SK-N-SH (cell line): ENCODE measurements at regions not wholly inside any gene's neighbourhood (a gene's known extent, or its start where the extent isn't known, plus 50 kb on each side); places are given as distances from the start of the nearest gene placed in this dataset.

Source experiments
- CTCF ChIA-PET: fragments of 300-600, 350-600 bp; formaldehyde crosslinking; extraction: SDS; loops from one replicate; lab custom pipeline; 2021; lab: Yijun Ruan, JAX
- POLR2A ChIA-PET: fragments of 350-600 bp; sonication (Branson Sonifier 250); formaldehyde crosslinking; extraction: SDS; loops from one replicate; lab custom pipeline; 2020; ENCODE audit warnings: antibody characterized with exemption, inconsistent platforms; lab: Yijun Ruan, JAX
- DNase-seq: peaks from one replicate; pipeline ENCODE4 v3.0.0; 2012
- H2AFZ ChIP-seq: fragments of 200-600 bp; sonication (generic); 2 replicates; pipeline ENCODE4 v1.8.1; 2016; ENCODE audit warnings: antibody characterized with exemption, mild to moderate bottlenecking, low read depth
- H3F3A ChIP-seq: fragments of 200-600 bp; sonication (generic); replicated peaks from 2 replicates; pipeline ENCODE3; 2016; ENCODE audit warnings: antibody characterized with exemption, mild to moderate bottlenecking; ENCODE audit not compliant: insufficient read depth
- H3K27ac ChIP-seq, 2 experiments: fragments of 200-500 bp in 1 of 2; fragments of 200-600 bp in 1 of 2; sonication (Bioruptor generic) in 1 of 2; sonication (generic), shearing (Covaris generic) in 1 of 2; 2 replicates each; pipeline versions ENCODE4 v1.5.1 to v1.6.1; 2014 to 2016; ENCODE audit warnings: low read depth in 2 of 2, inconsistent platforms in 1 of 2, low read length in 1 of 2, mild to moderate bottlenecking in 1 of 2, mixed read lengths in 1 of 2
- H3K27me3 ChIP-seq: fragments of 200-600 bp; sonication (generic), shearing (Covaris generic); 2 replicates; pipeline ENCODE4 v1.6.1; 2016; ENCODE audit warnings: mixed run types; ENCODE audit not compliant: insufficient read depth
- H3K36me3 ChIP-seq, 2 experiments: fragments of 200-500 bp in 1 of 2; fragments of 200-600 bp in 1 of 2; sonication (Bioruptor generic) in 1 of 2; sonication (generic) in 1 of 2; replicated peaks in 1 of 2; 2 replicates each; pipeline versions ENCODE3 to v1.5.1; 2014 to 2016; ENCODE audit warnings: low read length in 1 of 2, mild to moderate bottlenecking in 1 of 2; ENCODE audit not compliant: insufficient read depth in 2 of 2, control insufficient read depth in 1 of 2
- H3K4me1 ChIP-seq, 2 experiments: fragments of 200-500 bp in 1 of 2; fragments of 200-600 bp in 1 of 2; sonication (Bioruptor generic) in 1 of 2; sonication (generic), shearing (Covaris generic) in 1 of 2; 2 replicates each; pipeline versions ENCODE4 v1.5.1 to v1.6.1; 2014 to 2016; ENCODE audit warnings: low read depth in 1 of 2, low read length in 1 of 2, mixed run types in 1 of 2; ENCODE audit not compliant: insufficient read depth in 2 of 2, control insufficient read depth in 1 of 2
- H3K4me2 ChIP-seq: fragments of 200-600 bp; sonication (generic), shearing (Covaris generic); 2 replicates; pipeline ENCODE4 v1.6.1; 2017; ENCODE audit warnings: mixed run types
- H3K4me3 ChIP-seq, 2 experiments: fragments of 200-500 bp in 1 of 2; fragments of 200-600 bp in 1 of 2; sonication (Bioruptor generic) in 1 of 2; sonication (generic), shearing (Covaris generic) in 1 of 2; 2 replicates each; pipeline versions ENCODE4 v1.5.1 to v1.8.1; 2014 to 2016; ENCODE audit warnings: low read depth in 2 of 2, inconsistent platforms in 1 of 2, low read length in 1 of 2, mild to moderate bottlenecking in 1 of 2, mixed read lengths in 1 of 2, moderate library complexity in 1 of 2
- H3K79me2 ChIP-seq: fragments of 200-600 bp; sonication (generic); 2 replicates; pipeline ENCODE4 v1.8.1; 2017; ENCODE audit warnings: mild to moderate bottlenecking; ENCODE audit not compliant: insufficient read depth
- H3K9ac ChIP-seq: fragments of 200-600 bp; sonication (generic); 2 replicates; pipeline ENCODE4 v1.6.1; 2017; ENCODE audit warnings: mixed run types
- H3K9me2 ChIP-seq: fragments of 200-600 bp; sonication (generic); 2 replicates; pipeline ENCODE4 v1.6.1; 2017; ENCODE audit warnings: mixed run types
- H3K9me3 ChIP-seq: fragments of 200-600 bp; sonication (generic); 2 replicates; pipeline ENCODE4 v1.6.1; 2017; ENCODE audit warnings: mixed run types, mild to moderate bottlenecking, moderate library complexity
- H4K20me1 ChIP-seq: fragments of 200-600 bp; sonication (generic); 2 replicates; pipeline ENCODE4 v1.6.1; 2017; ENCODE audit warnings: mild to moderate bottlenecking, mixed run types; ENCODE audit not compliant: insufficient read depth
- CHD2 ChIP-seq: fragments of 150-350 bp; IDR thresholded peaks from 2 replicates; pipeline ENCODE4 v1.6.1; 2018; ENCODE audit warnings: low read length; ENCODE audit not compliant: partially characterized antibody
- EZH2phosphoT487 ChIP-seq: fragments of 200-600 bp; sonication (generic); IDR thresholded peaks from 2 replicates; pipeline ENCODE4 v1.6.1; 2017; ENCODE audit warnings: low read depth, mixed run types, mild to moderate bottlenecking, antibody characterized with exemption, moderate library complexity, borderline replicate concordance
- FOXM1 ChIP-seq: IDR thresholded peaks from 2 replicates; pipeline ENCODE4 v1.4.0; 2012; ENCODE audit warnings: low read depth, mild to moderate bottlenecking
- GATA2 ChIP-seq: sonication (generic); formaldehyde crosslinking; IDR thresholded peaks from 2 replicates; pipeline ENCODE4 v1.5.0; 2020; ENCODE audit warnings: mild to moderate bottlenecking, missing genetic modification reagents
- JUND ChIP-seq: IDR thresholded peaks from 2 replicates; pipeline ENCODE4 v1.4.0; 2012
- NRF1 ChIP-seq: IDR thresholded peaks from 2 replicates; pipeline ENCODE4 v1.6.1; 2012; ENCODE audit warnings: low read depth, mild to moderate bottlenecking, low read length
- POLR2AphosphoS5 ChIP-seq: IDR thresholded peaks from 2 replicates; pipeline ENCODE4 v1.6.1; 2012; ENCODE audit warnings: low read depth, low read length
- REST ChIP-seq: IDR thresholded peaks from 2 replicates; pipeline ENCODE4 v1.6.1; 2012; ENCODE audit warnings: mild to moderate bottlenecking, low read depth, low read length, moderate library complexity
- TEAD4 ChIP-seq: IDR thresholded peaks from 2 replicates; pipeline ENCODE4 v1.4.0; 2012; ENCODE audit warnings: mild to moderate bottlenecking, borderline replicate concordance; ENCODE audit not compliant: insufficient read depth
- ZBTB33 ChIP-seq: IDR thresholded peaks from 2 replicates; pipeline ENCODE4 v1.4.0; 2012; ENCODE audit warnings: low read depth, borderline replicate concordance
- WGBS: methylation state at CpG from one replicate; pipeline ENCODE4 v1.1.6; 2017; ENCODE audit warnings: low lambda C conversion rate; 5-methylcytosine and 5-hydroxymethylcytosine counted together
- TF ChIP-seq, protein P1 (sequence below): fragments of 150-350 bp; IDR thresholded peaks from 2 replicates; pipeline ENCODE4 v1.6.1; 2017; ENCODE audit warnings: antibody characterized with exemption, low read length, low read depth, borderline replicate concordance
- TF ChIP-seq, protein P2 (sequence below): IDR thresholded peaks from 2 replicates; pipeline ENCODE4 v1.4.0; 2012; ENCODE audit warnings: low read depth

- TF ChIP-seq REST (no peak), TEAD4 (no peak), EZH2phosphoT487 (no peak), NRF1 (no peak), JUND (no peak), FOXM1 (no peak), POLR2AphosphoS5 (no peak)
- TF ChIP-seq, protein P1, sequence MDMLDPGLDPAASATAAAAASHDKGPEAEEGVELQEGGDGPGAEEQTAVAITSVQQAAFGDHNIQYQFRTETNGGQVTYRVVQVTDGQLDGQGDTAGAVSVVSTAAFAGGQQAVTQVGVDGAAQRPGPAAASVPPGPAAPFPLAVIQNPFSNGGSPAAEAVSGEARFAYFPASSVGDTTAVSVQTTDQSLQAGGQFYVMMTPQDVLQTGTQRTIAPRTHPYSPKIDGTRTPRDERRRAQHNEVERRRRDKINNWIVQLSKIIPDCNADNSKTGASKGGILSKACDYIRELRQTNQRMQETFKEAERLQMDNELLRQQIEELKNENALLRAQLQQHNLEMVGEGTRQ: no peak
- TF ChIP-seq, all 33 proteins: peak for 0
Measured at GRCh38 chr4:151991884-151992167, 231.0 kb upstream of the GATB start (continued).

- no peaks in the 10 kb centered on the region for H3K36me3 ChIP-seq
- no peak overlapping the region for H3K4me3 ChIP-seq
- H4K20me1 ChIP-seq: no peaks in the 10 kb centered on the region
- ChIA-PET POLR2A (no interaction called here), CTCF (interaction anchor here (1.3 kb wide), 1 partner anchor 79 kb away, joined by 3 read pairs; no protein-coding TSS in a partner anchor)
- peaks cover 0 to 3% of the 10 kb centered on the region in 2 experiments; a peak in 1 of 4 replicates for H3K4me1 ChIP-seq
- TF ChIP-seq EZH2phosphoT487 (no peak), GATA2 (no peak)
- H3K9ac ChIP-seq: no peak overlapping the region
- H2AFZ ChIP-seq: no peak overlapping the region
- H3F3A ChIP-seq: no peaks in the 10 kb centered on the region
- no peak overlapping the region for H3K4me2 ChIP-seq
- no peak overlapping the region for H3K27ac ChIP-seq
- H3K79me2 ChIP-seq: no peaks in the 10 kb centered on the region
- 66% methylated on average over 10 of the region's 10 CpGs for WGBS
- no peaks in the 10 kb centered on the region for H3K9me2 ChIP-seq
- H3K9me3 ChIP-seq: no peaks in the 10 kb centered on the region
- no peaks in the 10 kb centered on the region for H3K27me3 ChIP-seq
- DNase-seq: no peak
Measured at GRCh38 chr4:151991001-151991883, 230.4 kb upstream of the GATB start.

- H3K79me2 ChIP-seq: no peaks in the 10 kb centered on the region
- no peaks in the 10 kb centered on the region for H3K9me3 ChIP-seq
- no peak for TF ChIP-seq ZBTB33
- no peak for TF ChIP-seq FOXM1
- TF ChIP-seq, protein P2, sequence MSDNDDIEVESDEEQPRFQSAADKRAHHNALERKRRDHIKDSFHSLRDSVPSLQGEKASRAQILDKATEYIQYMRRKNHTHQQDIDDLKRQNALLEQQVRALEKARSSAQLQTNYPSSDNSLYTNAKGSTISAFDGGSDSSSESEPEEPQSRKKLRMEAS: no peak
- TF ChIP-seq CHD2: no peak
- no peaks in the 10 kb centered on the region for H4K20me1 ChIP-seq
- DNase-seq: no peak
- peaks cover 0 to 3% of the 10 kb centered on the region in 2 experiments; a peak in 1 of 4 replicates for H3K4me1 ChIP-seq
- 35% methylated on average over 4 of the region's 4 CpGs for WGBS
- H3K36me3 ChIP-seq: no peaks in the 10 kb centered on the region
- POLR2A ChIA-PET: no interaction called here
- H3K27me3 ChIP-seq: no peaks in the 10 kb centered on the region
- H3K9ac ChIP-seq: no peak overlapping the region
- H3K4me2 ChIP-seq: no peak overlapping the region
- CTCF ChIA-PET: interaction anchor here (0.6 to 1.3 kb wide), 2 partner anchors 12 to 81 kb away, joined by 3 read pairs; no protein-coding TSS in a partner anchor
- H2AFZ ChIP-seq: no peak overlapping the region
- H3K9me2 ChIP-seq: no peaks in the 10 kb centered on the region
- no peaks in the 10 kb centered on the region for H3F3A ChIP-seq
- no peak overlapping the region for H3K27ac ChIP-seq
- no peak overlapping the region for H3K4me3 ChIP-seq
Measured at GRCh38 chr4:151990201-151990600, 229.4 kb upstream of the GATB start.
